Transverse colon (tissue), 4 donors: ENCODE measurements at regions not wholly inside any gene's neighbourhood (a gene's known extent, or its start where the extent isn't known, plus 50 kb on each side); places are given as distances from the start of the nearest gene placed in this dataset.
"Not testable (repeated sequence)": the region's sequence is repeated elsewhere in the genome, so short reads cannot be mapped to it uniquely, and the experiment has no call there.

Experiments
- DNase-seq: peaks from one replicate; pipeline ENCODE4 v3.0.0-alpha.2; 2019
- H3K27ac ChIP-seq, 4 donors: fragments of 200-600 bp; sonication (generic); 2 replicates each; pipeline ENCODE4 v1.5.1; 2016 to 2018; ENCODE audit warnings: inconsistent platforms in 4 of 4
- H3K27me3 ChIP-seq: fragments of 200-600 bp; sonication (generic); 2 replicates; pipeline ENCODE4 v1.5.1; 2017; ENCODE audit warnings: inconsistent platforms
- H3K36me3 ChIP-seq, 4 donors: fragments of 200-600 bp; sonication (generic); 2 replicates each; pipeline ENCODE4 v1.5.1; 2017 to 2019; ENCODE audit warnings: inconsistent platforms in 4 of 4
- H3K4me1 ChIP-seq, 4 donors: fragments of 200-600 bp; sonication (generic); 2 replicates each; pipeline ENCODE4 v1.5.1; 2017 to 2020; ENCODE audit warnings: inconsistent platforms in 4 of 4
- H3K4me3 ChIP-seq, 4 donors: fragments of 200-600 bp; sonication (generic); 1 replicate in 1 of 4; 2 replicates in 3 of 4; pipeline versions ENCODE4 v1.5.1 to v1.6.1; 2017 to 2019; ENCODE audit warnings: inconsistent platforms in 4 of 4
- H3K9me3 ChIP-seq, 2 donors: fragments of 200-600 bp; sonication (generic); 2 replicates each; pipeline ENCODE4 v1.5.1; 2017 to 2019; ENCODE audit warnings: inconsistent platforms in 2 of 2
- EP300 ChIP-seq: sonication (generic); formaldehyde crosslinking; IDR thresholded peaks from one replicate; pipeline ENCODE4 v1.6.1; 2017; ENCODE audit warnings: antibody characterized with exemption, low read depth
- POLR2A ChIP-seq: fragments of 450-650 bp; IDR thresholded peaks from one replicate; pipeline ENCODE4 v1.6.1; 2016; ENCODE audit warnings: antibody characterized with exemption, mild to moderate bottlenecking, moderate library complexity
- POLR2AphosphoS5 ChIP-seq, 3 donors: sonication (generic); formaldehyde crosslinking; IDR thresholded peaks; one replicate each; pipeline ENCODE4 v1.6.1; 2016; ENCODE audit warnings: antibody characterized with exemption in 3 of 3
- WGBS, 2 donors: methylation state at CpG; one replicate each; pipeline ENCODE4 v1.1.5; 2018; ENCODE audit warnings: low coverage in 1 of 2; 5-methylcytosine and 5-hydroxymethylcytosine counted together
- in situ Hi-C, 4 donors: fragments of 200-750 bp; cut with MboI; loops; one replicate each; pipeline versions ENCODE4 v1.15.0 to v1.15.1; 2017; ENCODE audit warnings: low sequenced_read_pairs in 3 of 4, low pct_ligation_motif_present in 1 of 4, low pct_unique_long_range_greater_than_20kb in 1 of 4
- intact Hi-C: fragments of 100-400 bp; cut with DNase I; formaldehyde crosslinking; loops from one replicate; pipeline ENCODE4 v1.15.1; 2023; ENCODE audit warnings: low total_unique reads
- TF ChIP-seq, protein P1 (sequence below), 5 experiments: fragments of 200-600 bp in 3 of 5; fragments of 450-650 bp in 2 of 5; sonication (generic) in 3 of 5; IDR thresholded peaks; 1 replicate in 2 of 5; 2 replicates in 3 of 5; pipeline ENCODE4 v1.5.1; 2016 to 2017; ENCODE audit warnings: antibody characterized with exemption in 5 of 5, inconsistent platforms in 3 of 5, mild to moderate bottlenecking in 2 of 5, moderate library complexity in 1 of 5

- H3K27me3 ChIP-seq = no peaks in the 10 kb centered on the region
- H3K4me1 ChIP-seq = peaks cover 0 to 10% (median 4%) of the 10 kb centered on the region in 4 donors
- peak; percentile 55 for DNase-seq
- in situ Hi-C loops (no loop called here), intact Hi-C loops (no loop called here)
- WGBS, 2 donors = 26 to 36% methylated on average over 5 to 9 of the region's 9 CpGs
- H3K4me3 ChIP-seq = no peak overlapping the region
- no peaks in the 10 kb centered on the region for H3K36me3 ChIP-seq
- no peaks in the 10 kb centered on the region for H3K9me3 ChIP-seq
- peak overlapping the region; percentile 21 to 59 (median 40) for H3K27ac ChIP-seq
- TF ChIP-seq POLR2AphosphoS5 (IDR thresholded peaks at IDR 0.05) (no peak), POLR2A (no peak), EP300 (no peak)
- TF ChIP-seq, protein P1, sequence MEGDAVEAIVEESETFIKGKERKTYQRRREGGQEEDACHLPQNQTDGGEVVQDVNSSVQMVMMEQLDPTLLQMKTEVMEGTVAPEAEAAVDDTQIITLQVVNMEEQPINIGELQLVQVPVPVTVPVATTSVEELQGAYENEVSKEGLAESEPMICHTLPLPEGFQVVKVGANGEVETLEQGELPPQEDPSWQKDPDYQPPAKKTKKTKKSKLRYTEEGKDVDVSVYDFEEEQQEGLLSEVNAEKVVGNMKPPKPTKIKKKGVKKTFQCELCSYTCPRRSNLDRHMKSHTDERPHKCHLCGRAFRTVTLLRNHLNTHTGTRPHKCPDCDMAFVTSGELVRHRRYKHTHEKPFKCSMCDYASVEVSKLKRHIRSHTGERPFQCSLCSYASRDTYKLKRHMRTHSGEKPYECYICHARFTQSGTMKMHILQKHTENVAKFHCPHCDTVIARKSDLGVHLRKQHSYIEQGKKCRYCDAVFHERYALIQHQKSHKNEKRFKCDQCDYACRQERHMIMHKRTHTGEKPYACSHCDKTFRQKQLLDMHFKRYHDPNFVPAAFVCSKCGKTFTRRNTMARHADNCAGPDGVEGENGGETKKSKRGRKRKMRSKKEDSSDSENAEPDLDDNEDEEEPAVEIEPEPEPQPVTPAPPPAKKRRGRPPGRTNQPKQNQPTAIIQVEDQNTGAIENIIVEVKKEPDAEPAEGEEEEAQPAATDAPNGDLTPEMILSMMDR (IDR thresholded peaks at IDR 0.05) = no peak
Measured at GRCh38 chr12:124159655-124160054, 135.2 kb upstream of the RFLNA start.

DNA sequence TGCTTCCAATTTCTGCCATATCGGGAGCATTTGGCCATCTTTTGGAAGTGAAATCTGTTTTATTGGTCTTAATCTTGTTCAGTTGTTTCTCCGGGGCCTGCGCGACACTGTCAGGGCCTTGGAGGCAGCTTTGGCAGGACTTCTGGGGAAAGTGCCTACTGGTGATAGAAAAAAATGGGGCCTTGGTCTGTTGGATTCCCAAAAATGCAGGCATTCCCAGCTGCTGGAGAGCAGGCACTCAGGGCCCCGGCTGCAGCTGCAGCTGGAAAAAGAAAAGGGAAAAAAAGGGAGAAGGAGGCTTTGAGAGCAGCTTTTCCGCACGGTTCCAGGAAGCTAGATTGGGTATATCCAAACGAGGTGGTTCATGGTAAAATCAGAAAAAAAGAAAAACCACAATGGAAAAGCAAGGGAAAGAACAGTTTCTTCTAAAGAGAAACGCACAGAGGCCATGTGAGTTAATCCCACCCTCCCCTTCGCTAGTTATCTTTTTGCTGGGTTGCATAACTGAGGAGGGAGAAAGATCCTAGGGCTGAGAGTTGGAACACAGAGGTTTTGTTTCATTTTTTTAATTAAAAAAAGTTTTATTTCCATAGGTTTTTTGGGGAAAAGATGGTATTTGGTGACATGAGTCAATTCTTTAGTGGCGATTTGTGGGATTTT lies 134.7 kb upstream of the RFLNA start:
- H3K27ac ChIP-seq = peak overlapping the region; percentile 21 to 59 (median 40)
- intact Hi-C loops = no loop called here
- H3K36me3 ChIP-seq = no peaks in the 10 kb centered on the region
- no peaks in the 10 kb centered on the region for H3K9me3 ChIP-seq
- TF ChIP-seq, protein P1 (IDR thresholded peaks at IDR 0.05) = no peak
- no peak for TF ChIP-seq POLR2AphosphoS5 (IDR thresholded peaks at IDR 0.05)
- no peak for TF ChIP-seq EP300
- no peak for TF ChIP-seq POLR2A
- H3K27me3 ChIP-seq = no peaks in the 10 kb centered on the region
- WGBS, 2 donors = 78 to 79% methylated on average over 11 of the region's 11 CpGs
- no peak for DNase-seq
- H3K4me3 ChIP-seq = no peak overlapping the region
- in situ Hi-C loops = no loop called here
- peaks cover 0 to 10% (median 4%) of the 10 kb centered on the region in 4 donors for H3K4me1 ChIP-seq

- in situ Hi-C loops, H3K4me3 ChIP-seq, H3K9me3 ChIP-seq, H3K36me3 ChIP-seq, H3K27me3 ChIP-seq, H3K27ac ChIP-seq, DNase-seq, intact Hi-C loops, H3K4me1 ChIP-seq: not testable (repeated sequence)
- 83 to 84% methylated on average over 5 to 9 of the region's 9 CpGs for WGBS, 2 donors
Measured at GRCh38 chr12:124161402-124161801, 133.5 kb upstream of the RFLNA start.

GRCh38 chr12:124162151-124163110 lies 132.5 kb upstream of the RFLNA start:
- WGBS, 2 donors = 74 to 100% methylated on average over 2 to 6 of the region's 6 CpGs
- peak overlapping the region in 1 of 4 donors; percentile 42 for H3K27ac ChIP-seq
- H3K9me3 ChIP-seq = no peaks in the 10 kb centered on the region
- TF ChIP-seq, protein P1 (IDR thresholded peaks at IDR 0.05) = peak in 3 of 5 experiments; percentile 15 to 38 (median 29)
- TF ChIP-seq POLR2AphosphoS5 (IDR thresholded peaks at IDR 0.05) = no peak
- in situ Hi-C loops = no loop called here
- peak; percentile 60 for DNase-seq
- H3K36me3 ChIP-seq = no peaks in the 10 kb centered on the region
- H3K4me3 ChIP-seq = no peak overlapping the region
- peaks cover 0 to 10% (median 4%) of the 10 kb centered on the region in 4 donors for H3K4me1 ChIP-seq
- H3K27me3 ChIP-seq = no peaks in the 10 kb centered on the region
- intact Hi-C loops = no loop called here
